Activated T-cell treated with anti-CD3 and anti-CD28 coated beads, Interleukin-2, amount 50 U/mL, for 24 hours (primary cell): ENCODE measurements at regions not wholly inside any gene's neighbourhood (a gene's known extent, or its start where the extent isn't known, plus 50 kb on each side); places are given as distances from the start of the nearest gene placed in this dataset.
A peak's percentile ranks its signal among the peaks of the same experiment; 100 is the strongest.

ENCODE experiments used
- DNase-seq: peaks from one replicate; pipeline ENCODE4 v3.0.0-alpha.2; 2020
- H3K27ac Mint-ChIP-seq: 2 replicates; pipeline ENCODE4 v1.8.0; 2020; ENCODE audit warnings: mild to moderate bottlenecking, mixed read lengths
- H3K27me3 Mint-ChIP-seq: 2 replicates; pipeline ENCODE4 v1.8.0; 2020; ENCODE audit warnings: mixed read lengths
- H3K36me3 Mint-ChIP-seq: 2 replicates; pipeline ENCODE4 v1.8.0; 2020; ENCODE audit warnings: low read depth, mixed read lengths
- H3K4me1 Mint-ChIP-seq: 2 replicates; pipeline ENCODE4 v1.8.0; 2020; ENCODE audit warnings: low read depth, mixed read lengths
- H3K4me3 Mint-ChIP-seq: 2 replicates; pipeline ENCODE4 v1.8.0; 2020; ENCODE audit warnings: mild to moderate bottlenecking, moderate library complexity, mixed read lengths
- H3K9me3 Mint-ChIP-seq: 2 replicates; pipeline ENCODE4 v1.8.0; 2020; ENCODE audit warnings: mixed read lengths

DNA sequence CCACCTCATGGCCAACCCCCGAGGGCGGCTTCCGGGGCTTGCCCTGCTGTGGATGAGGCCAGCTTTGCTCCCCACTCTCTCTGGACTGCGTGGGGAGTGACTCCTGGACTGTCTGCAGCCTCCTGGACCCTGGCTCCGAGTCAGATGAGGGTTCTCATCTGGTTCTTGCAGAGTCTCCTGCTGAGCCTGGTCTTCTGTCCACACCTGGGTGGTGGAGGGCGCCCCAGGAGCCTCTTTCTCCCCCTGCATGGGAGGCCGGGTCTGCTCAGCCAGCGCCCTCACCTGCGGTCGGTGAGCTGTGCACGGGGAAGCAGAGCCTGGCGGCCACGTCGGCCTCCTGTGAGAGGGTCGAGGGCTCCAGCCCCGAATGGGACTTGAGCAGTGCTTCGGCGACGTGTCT, 78.3 kb downstream of the RTP5 start:
- DNase-seq = no peak
- no peaks in the 10 kb centered on the region for H3K27me3 Mint-ChIP-seq
- no peaks in the 10 kb centered on the region for H3K36me3 Mint-ChIP-seq
- no peak overlapping the region for H3K4me3 Mint-ChIP-seq
- H3K27ac Mint-ChIP-seq = no peak overlapping the region
- H3K9me3 Mint-ChIP-seq = no peaks in the 10 kb centered on the region
- peaks cover 3% of the 10 kb centered on the region for H3K4me1 Mint-ChIP-seq

- DNase-seq = no peak
- no peaks in the 10 kb centered on the region for H3K27me3 Mint-ChIP-seq
- H3K4me3 Mint-ChIP-seq = no peak overlapping the region
- no peaks in the 10 kb centered on the region for H3K9me3 Mint-ChIP-seq
- H3K27ac Mint-ChIP-seq = no peak overlapping the region
- no peaks in the 10 kb centered on the region for H3K36me3 Mint-ChIP-seq
- H3K4me1 Mint-ChIP-seq = peaks cover 3% of the 10 kb centered on the region
Observed at GRCh38 chr2:241948299-241948897, 78.9 kb downstream of the RTP5 start.

GRCh38 chr2:241948901-241949735, 79.6 kb downstream of the RTP5 start:
- no peak for DNase-seq
- H3K4me1 Mint-ChIP-seq = peaks cover 3% of the 10 kb centered on the region
- no peak overlapping the region for H3K27ac Mint-ChIP-seq
- H3K27me3 Mint-ChIP-seq = no peaks in the 10 kb centered on the region
- no peaks in the 10 kb centered on the region for H3K36me3 Mint-ChIP-seq
- H3K4me3 Mint-ChIP-seq = no peak overlapping the region
- no peaks in the 10 kb centered on the region for H3K9me3 Mint-ChIP-seq

- no peak overlapping the region for H3K27ac Mint-ChIP-seq
- DNase-seq = no peak
- H3K4me1 Mint-ChIP-seq = peaks cover 3% of the 10 kb centered on the region
- H3K27me3 Mint-ChIP-seq = no peaks in the 10 kb centered on the region
- H3K4me3 Mint-ChIP-seq = no peak overlapping the region
- H3K9me3 Mint-ChIP-seq = no peaks in the 10 kb centered on the region
- no peaks in the 10 kb centered on the region for H3K36me3 Mint-ChIP-seq
Observed at GRCh38 chr2:241949736-241950412, 80.3 kb downstream of the RTP5 start.

DNA sequence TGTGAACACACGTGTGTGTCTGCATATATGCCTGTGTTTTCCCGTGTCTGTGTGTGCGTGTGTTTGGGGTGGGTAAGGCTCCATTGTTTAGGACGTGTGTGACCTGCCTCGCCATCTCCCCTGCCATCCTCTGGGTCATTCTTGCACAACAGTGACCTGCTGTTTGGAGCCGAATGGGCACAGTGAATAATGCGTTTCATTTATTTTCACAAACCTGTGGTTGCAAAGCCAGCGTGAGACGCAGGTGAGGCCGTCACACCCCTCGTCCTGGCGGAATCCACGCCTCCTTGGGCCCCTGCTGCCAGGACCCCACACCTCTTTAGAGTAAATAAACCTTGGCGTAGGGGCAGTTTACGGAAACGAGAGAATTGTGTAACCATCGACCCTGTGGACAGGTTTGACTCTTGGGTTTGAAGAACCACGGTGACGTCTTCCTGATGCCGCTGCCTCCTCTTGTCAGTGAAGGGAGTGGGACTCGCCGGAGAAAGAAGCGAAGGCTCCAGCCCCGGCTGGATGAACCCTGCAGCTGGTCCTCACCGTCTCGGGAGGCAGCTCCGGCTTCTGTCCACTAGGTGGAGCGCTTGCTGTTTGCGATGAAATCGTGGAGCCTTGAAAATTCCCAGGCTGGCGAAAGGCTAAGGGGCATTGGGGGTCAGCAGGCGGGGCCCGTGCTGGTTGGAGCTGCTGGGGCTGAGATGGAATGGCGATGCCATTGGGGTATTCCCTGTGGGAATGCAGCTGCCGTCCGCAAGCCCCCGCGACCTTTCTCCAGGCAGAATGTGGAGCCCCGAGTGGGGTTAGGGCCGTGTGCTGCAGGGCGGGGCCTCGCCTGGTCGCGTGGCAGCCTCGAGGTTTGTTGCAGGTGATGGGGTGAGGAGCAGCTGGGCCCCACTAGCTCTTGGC, 81.1 kb downstream of the RTP5 start:
- DNase-seq = peak; percentile 80
- Mint-ChIP-seq H3K9me3 (no peaks in the 10 kb centered on the region), H3K4me1 (peaks cover 3% of the 10 kb centered on the region), H3K27ac (no peak overlapping the region), H3K36me3 (no peaks in the 10 kb centered on the region), H3K4me3 (no peak overlapping the region), H3K27me3 (no peaks in the 10 kb centered on the region)

GRCh38 chr2:241951316-241951700, 81.8 kb downstream of the RTP5 start:
- no peak overlapping the region for H3K4me3 Mint-ChIP-seq
- no peaks in the 10 kb centered on the region for H3K36me3 Mint-ChIP-seq
- H3K27ac Mint-ChIP-seq = no peak overlapping the region
- no peak for DNase-seq
- no peaks in the 10 kb centered on the region for H3K27me3 Mint-ChIP-seq
- no peaks in the 10 kb centered on the region for H3K9me3 Mint-ChIP-seq
- peaks cover 3% of the 10 kb centered on the region for H3K4me1 Mint-ChIP-seq

DNA sequence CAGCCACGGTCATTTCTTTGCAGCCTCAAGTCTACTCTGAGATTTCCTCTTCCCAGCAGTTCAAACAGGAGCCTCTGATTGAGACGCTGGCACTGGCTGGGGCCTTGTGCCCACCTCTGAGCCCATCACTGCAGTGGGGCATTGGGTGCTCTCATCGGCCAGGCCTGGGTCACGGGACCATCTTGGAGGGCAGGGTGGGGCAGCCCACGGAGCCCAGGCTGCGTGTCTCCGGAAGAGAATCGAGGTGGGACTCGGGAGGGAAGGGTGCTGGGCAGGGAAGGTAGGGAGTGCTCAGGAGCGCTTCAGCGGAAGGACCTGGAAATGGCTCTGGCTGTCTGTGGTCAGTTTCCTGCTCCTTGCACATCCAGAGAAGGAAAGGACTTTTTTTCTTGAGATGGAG, 82.4 kb downstream of the RTP5 start:
- H3K27ac Mint-ChIP-seq = no peak overlapping the region

GRCh38 chr2:241952816-241953215, 83.3 kb downstream of the RTP5 start:
- H3K27ac Mint-ChIP-seq = no peak overlapping the region
- H3K9me3 Mint-ChIP-seq = no peaks in the 10 kb centered on the region
- H3K4me3 Mint-ChIP-seq = no peak overlapping the region
- H3K27me3 Mint-ChIP-seq = no peaks in the 10 kb centered on the region
- DNase-seq = no peak
- peaks cover 3% of the 10 kb centered on the region for H3K4me1 Mint-ChIP-seq
- H3K36me3 Mint-ChIP-seq = no peaks in the 10 kb centered on the region

More for the DNA sequence above, 82.4 kb downstream of the RTP5 start:
- H3K9me3 Mint-ChIP-seq = no peaks in the 10 kb centered on the region
- H3K36me3 Mint-ChIP-seq = no peaks in the 10 kb centered on the region
- DNase-seq = no peak
- H3K27me3 Mint-ChIP-seq = no peaks in the 10 kb centered on the region
- H3K4me1 Mint-ChIP-seq = peaks cover 3% of the 10 kb centered on the region
- H3K4me3 Mint-ChIP-seq = no peak overlapping the region

DNA sequence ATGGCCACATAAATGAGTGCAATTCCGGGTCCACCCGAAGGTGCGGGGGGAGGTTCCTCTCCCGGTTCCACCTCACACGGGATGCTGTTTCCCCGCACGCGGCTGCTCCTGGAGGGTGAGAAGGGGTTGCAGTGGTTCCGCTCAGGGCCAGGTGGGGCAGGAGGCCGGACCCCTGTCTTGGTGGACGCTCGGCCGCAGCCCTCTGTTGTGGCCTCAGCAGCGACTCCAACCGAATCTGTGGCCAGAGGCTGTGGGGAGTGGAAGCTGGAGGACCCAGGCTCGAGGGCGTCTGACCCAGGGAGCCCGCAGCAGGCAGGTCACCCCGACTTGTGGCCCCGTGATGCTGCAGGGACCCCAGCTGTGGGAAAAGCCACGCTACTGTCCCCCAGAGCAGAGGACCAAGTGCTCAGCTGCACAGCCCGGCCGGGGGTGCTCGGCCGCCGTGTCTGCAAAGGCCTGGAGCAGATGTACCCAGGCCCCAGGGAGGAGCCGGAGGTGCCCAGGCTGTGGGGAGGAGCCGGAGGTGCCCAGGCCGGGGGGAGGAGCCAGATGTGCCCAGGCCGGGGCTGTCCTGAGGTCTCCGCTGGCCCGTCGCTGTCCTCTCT, 83.9 kb downstream of the RTP5 start:
- Mint-ChIP-seq H3K4me1 (peaks cover 3% of the 10 kb centered on the region), H3K27ac (no peak overlapping the region)

DNA sequence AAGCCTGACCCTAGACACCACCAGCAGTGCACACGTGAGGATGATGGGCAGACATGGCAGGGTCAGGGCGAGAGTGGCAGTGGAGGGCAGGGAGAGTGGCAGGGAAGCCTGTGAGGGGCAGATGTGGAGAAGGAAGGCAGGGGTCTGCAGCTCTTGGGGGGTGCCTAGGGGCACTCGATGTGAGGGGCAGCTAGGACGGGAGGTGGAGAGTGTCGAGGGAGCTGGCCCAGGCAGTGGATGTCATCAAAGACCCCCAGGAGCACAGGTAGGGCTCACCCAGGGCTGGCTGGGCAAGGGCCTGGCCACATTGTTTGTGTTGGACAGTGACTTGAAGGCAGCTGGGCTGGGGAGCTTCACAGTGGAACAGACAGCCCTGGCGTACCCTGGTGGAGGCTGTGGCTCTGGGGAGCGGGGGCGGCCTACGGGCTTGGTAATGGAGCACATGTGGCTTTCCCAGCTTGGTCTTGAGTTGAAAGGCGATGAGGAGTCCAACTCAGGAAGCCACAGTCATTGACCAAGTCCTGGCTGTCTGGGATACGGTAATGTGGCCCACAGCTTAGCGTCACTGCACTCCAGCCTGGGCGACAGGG, 87.1 kb downstream of the RTP5 start:
- peaks cover 10% of the 10 kb centered on the region for H3K36me3 Mint-ChIP-seq
- no peaks in the 10 kb centered on the region for H3K27me3 Mint-ChIP-seq
- no peaks in the 10 kb centered on the region for H3K4me1 Mint-ChIP-seq
- no peak for DNase-seq
- H3K4me3 Mint-ChIP-seq = no peak overlapping the region
- peak overlapping the region; percentile 5 for H3K27ac Mint-ChIP-seq
- no peaks in the 10 kb centered on the region for H3K9me3 Mint-ChIP-seq

More for the DNA sequence above, 83.9 kb downstream of the RTP5 start:
- no peak for DNase-seq
- H3K9me3 Mint-ChIP-seq = no peaks in the 10 kb centered on the region
- no peaks in the 10 kb centered on the region for H3K27me3 Mint-ChIP-seq
- no peak overlapping the region for H3K4me3 Mint-ChIP-seq
- H3K36me3 Mint-ChIP-seq = peaks cover 3% of the 10 kb centered on the region

- Mint-ChIP-seq H3K4me1 (peaks cover 1% of the 10 kb centered on the region), H3K27ac (peak overlapping the region; percentile 5), H3K36me3 (peaks cover 10% of the 10 kb centered on the region), H3K4me3 (no peak overlapping the region), H3K9me3 (no peaks in the 10 kb centered on the region), H3K27me3 (no peaks in the 10 kb centered on the region)
- no peak for DNase-seq
Observed at GRCh38 chr2:241957276-241957675, 87.7 kb downstream of the RTP5 start.

DNA sequence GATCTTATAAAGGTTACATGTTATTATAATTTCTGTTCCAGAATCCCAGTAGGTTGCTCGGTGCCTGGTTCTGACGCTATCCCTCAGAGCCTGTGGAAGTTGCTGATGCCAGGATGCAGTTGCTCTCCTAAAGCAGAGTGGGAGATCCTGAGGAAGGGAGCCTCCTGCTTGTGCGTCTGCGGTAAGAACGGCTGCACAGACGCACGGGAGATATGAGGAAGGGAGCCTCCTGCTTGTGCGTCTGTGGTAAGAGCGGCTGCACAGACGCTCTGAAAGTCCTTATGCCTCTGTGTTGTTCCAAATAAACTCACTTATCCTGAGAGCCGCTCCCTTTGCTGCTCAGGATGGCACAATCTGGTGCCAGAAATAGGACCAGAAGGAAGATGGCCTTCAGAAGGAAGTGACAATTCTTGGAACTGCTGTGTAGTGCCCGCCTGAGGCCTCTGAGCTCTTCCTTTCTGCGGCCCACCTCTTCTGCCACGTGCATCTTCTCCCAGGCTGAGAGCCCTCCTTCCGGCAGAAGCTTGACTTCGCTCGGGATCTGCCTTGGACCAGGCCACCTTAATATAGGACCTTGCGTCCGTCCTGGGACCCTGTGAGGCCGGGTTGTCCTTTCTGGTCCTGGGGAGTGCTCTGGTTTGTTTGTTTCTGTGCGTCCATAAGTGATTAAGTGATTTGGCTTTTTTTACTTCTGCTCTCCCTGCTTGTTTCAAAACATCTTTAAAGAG, 89.5 kb downstream of the RTP5 start:
- Mint-ChIP-seq H3K4me3 (no peak overlapping the region), H3K4me1 (peaks cover 8% of the 10 kb centered on the region), H3K27me3 (no peaks in the 10 kb centered on the region), H3K36me3 (peaks cover 10% of the 10 kb centered on the region), H3K9me3 (no peaks in the 10 kb centered on the region), H3K27ac (no peak overlapping the region)
- no peak for DNase-seq

DNA sequence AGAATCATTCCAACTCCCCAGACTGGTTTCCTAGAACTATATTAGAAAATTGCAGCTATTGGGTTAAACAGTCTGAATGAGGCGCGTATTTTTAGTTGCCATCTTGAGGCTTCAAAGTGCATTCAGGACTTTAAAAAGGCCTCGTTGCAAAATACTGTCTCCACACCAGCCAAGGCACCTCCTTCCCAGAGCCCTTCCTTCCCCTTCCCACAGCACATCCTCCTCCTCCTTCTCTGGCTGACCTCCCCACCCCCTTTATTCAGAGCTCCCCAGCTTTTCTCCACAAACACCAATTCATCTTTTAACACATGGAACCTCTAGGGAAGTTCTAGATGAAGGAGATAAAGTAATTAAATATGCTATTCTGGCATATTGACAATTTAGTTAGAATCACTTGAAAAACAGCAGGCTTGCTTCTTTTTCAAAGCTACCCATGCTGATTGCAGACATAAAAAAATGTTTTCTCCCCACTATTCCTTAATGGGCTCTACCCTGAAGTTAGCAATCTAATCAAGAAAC, 90.3 kb downstream of the RTP5 start:
- no peak for DNase-seq
- Mint-ChIP-seq H3K27me3 (no peaks in the 10 kb centered on the region), H3K36me3 (peaks cover 10% of the 10 kb centered on the region), H3K27ac (no peak overlapping the region), H3K9me3 (no peaks in the 10 kb centered on the region), H3K4me3 (no peak overlapping the region), H3K4me1 (peaks cover 11% of the 10 kb centered on the region)
